ENCODE measurements at regions not wholly inside any gene's neighbourhood (a gene's known extent, or its start where the extent isn't known, plus 50 kb on each side); places are given as distances from the start of the nearest gene placed in this dataset.
"Not testable (repeated sequence)": the region's sequence is repeated elsewhere in the genome, so short reads cannot be mapped to it uniquely, and the experiment has no call there.

DNA sequence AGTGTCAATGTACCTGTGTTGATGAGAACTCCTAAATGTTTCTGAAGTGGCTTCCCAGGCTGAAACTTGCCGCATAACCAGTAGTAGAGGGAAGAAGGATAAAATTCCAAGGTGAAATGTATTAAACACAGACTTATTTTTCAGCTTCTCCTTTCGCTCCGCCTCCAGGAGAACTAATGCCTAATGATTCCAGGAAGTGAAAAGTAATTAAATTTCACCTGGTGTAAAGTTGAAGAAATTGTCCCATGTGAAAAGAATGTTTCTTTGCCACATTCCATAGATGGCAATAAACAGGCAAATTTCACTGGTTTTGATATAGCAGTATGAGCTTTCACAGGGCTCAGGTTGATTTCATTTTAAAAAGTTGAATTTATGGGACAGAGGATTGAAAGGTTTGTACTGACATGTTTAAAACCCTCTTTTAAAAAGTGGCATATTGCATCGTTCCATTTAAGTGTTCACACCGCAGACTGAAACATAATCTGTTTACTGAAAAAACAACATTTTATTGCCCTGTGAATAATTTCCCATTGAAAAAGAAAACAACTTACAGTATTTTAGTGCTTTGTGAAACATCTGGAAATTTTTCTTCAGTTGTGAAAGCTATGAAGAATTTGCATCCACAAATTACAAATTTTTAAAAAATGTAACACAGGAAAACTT is 453.4 kb upstream of the NFE2L3 start:
- in situ Hi-C loops (cut with MboI; ENCODE audit: low pct_unique_long_range_greater_than_20kb in 2 of 9, low sequenced_read_pairs in 9 of 9, unreplicated experiment in 9 of 9), result no loop called here
- H3K4me3 ChIP-seq, result no peak overlapping the region
- ATAC-seq (replicated peaks in 6 of 8), result no peak
- 4 to 98% (median 92%) methylated on average over 2 to 5 of the region's 5 CpGs; no CpG with 5 or more reads in 1 of the 10 experiments for WGBS, 10 experiments
- H3K27ac ChIP-seq, result no peak overlapping the region
- H3K4me1 ChIP-seq (replicated peaks in 1 of 2), result peaks cover 0 to 7% of the 10 kb centered on the region in 2 donors

DNA sequence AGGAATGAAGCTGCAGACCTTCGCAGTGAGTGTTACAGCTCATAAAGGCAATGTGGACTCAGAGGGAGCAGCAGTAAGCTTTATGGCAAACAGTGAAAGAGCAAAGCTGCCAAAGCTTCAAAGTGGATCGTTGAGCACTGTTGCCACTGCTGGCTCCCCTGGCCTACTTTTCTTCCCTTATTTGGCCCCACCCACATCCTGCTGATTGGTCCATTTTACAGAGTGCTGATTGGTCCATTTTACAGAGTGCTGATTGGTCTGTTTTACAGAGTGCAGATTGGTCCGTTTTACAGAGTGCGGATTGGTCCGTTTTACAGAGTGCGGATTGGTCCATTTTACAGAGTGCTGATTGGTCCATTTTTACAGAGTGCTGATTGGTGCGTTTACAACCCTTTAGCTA is 451.9 kb upstream of the NFE2L3 start:
- ATAC-seq (replicated peaks in 6 of 8); in situ Hi-C loops (cut with MboI; ENCODE audit: low pct_unique_long_range_greater_than_20kb in 2 of 9, low sequenced_read_pairs in 9 of 9, unreplicated experiment in 9 of 9): not testable (repeated sequence)
- 61 to 100% (median 89%) methylated on average over 1 to 7 of the region's 7 CpGs; no CpG with 5 or more reads in 1 of the 10 experiments for WGBS, 10 experiments

DNA sequence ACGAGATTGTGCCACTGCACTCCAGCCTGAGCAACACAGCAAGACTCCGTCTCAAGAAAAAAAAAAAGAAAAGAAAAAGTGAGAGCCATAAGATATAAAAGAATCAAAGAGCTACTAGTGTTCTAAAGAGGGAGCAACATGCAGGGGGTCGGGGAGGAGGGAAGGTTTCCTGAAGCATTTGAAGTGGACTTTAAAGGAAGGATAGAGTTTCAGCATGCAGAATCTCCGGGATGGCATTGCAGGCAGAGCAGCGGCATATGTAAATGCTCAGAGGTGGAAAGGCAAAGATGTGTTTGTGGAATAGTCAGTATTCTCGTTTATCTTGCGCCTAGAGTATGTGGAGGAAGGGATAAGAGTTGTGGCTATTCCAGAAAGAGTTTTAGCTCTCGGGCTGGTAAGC is 447.6 kb upstream of the NFE2L3 start:
- peaks cover 15 to 17% of the 10 kb centered on the region in 2 donors for H3K4me1 ChIP-seq (replicated peaks in 1 of 2)
- WGBS, 10 experiments, result 13 to 96% (median 65%) methylated on average over 2 to 7 of the region's 8 CpGs
- in situ Hi-C loops (cut with MboI; ENCODE audit: low pct_unique_long_range_greater_than_20kb in 2 of 9, low sequenced_read_pairs in 9 of 9, unreplicated experiment in 9 of 9), result no loop called here
- H3K4me3 ChIP-seq, result no peak overlapping the region
- H3K27ac ChIP-seq, result no peak overlapping the region
- ATAC-seq (replicated peaks in 6 of 8), result no peak

More for the DNA sequence above, 451.9 kb upstream of the NFE2L3 start:
- not testable (repeated sequence) for H3K4me1 ChIP-seq (replicated peaks in 1 of 2); H3K4me3 ChIP-seq; H3K27ac ChIP-seq

DNA sequence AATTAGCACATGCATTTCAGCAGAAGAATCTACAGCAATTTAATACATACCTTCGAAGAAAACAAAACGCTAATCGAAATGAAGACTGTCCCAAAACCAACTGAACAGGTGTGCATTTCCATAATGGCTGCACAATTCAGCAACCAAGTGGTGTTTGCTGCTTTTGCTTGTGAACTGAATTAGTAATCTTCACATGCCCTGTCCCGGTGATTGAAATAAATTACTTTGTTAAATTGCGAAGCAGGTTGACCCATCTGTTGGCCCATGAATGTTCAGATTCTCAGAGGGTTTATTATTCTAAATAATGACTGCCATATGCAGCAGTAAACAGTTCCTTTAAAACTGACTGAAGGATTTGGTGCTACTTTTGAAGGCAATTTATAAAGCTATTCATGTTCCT is 445.2 kb upstream of the NFE2L3 start:
- in situ Hi-C loops (cut with MboI; ENCODE audit: low pct_unique_long_range_greater_than_20kb in 2 of 9, low sequenced_read_pairs in 9 of 9, unreplicated experiment in 9 of 9), result no loop called here
- H3K27ac ChIP-seq, result no peak overlapping the region
- H3K4me1 ChIP-seq (replicated peaks in 1 of 2), result peaks cover 15 to 17% of the 10 kb centered on the region in 2 donors
- no peak for ATAC-seq (replicated peaks in 6 of 8)
- 38 to 100% (median 71%) methylated on average over 1 to 5 of the region's 5 CpGs; no CpG with 5 or more reads in 2 of the 10 experiments for WGBS, 10 experiments
- no peak overlapping the region for H3K4me3 ChIP-seq

DNA sequence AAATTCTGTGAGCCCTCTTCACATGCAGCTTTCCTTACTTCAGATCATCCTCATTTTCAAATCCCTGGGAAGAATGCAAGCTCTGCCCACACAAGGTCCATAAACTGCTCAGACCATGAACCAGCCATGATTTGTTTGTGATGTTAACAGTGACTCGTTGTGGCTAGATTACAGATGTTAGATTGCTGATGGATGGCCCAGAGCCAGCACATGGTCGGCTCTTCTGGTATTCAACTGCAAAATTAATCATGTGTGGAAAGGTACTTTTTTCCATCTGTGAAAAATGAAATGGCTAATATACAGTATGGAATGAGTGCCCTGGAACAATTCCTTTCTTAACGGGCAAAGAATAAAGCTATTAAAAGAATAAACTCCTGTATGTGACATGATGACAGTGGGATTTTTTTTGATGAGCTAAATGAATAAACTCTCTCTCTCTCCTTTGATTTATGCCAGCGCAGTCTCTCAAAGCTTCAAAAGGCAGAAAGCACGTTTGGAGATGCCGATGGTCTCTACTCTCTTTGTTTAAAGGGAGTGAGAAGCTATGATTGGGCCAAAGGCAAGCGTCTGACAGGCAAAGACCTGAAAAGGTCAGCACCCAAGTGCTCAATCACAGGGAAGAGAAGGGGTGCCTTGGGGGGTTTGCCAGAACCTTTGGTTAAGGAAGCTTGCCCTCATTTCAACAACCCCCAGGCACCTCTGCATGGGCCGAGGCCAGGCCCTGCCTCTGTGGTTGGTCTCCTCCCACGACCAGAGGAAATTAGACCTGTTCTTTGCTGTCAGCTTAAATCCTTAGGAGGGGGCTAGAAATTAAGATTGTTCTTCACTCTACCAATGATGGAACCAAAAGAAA is 444.0 kb upstream of the NFE2L3 start:
- 4 to 49% (median 17%) methylated on average over 3 to 9 of the region's 9 CpGs; no CpG with 5 or more reads in 1 of the 10 experiments for WGBS, 10 experiments
- no peak overlapping the region for H3K4me3 ChIP-seq
- peak in 7 of 8 experiments; percentile 35 to 97 (median 74) for ATAC-seq (replicated peaks in 6 of 8)
- H3K4me1 ChIP-seq (replicated peaks in 1 of 2), result peaks cover 15 to 17% of the 10 kb centered on the region in 2 donors
- in situ Hi-C loops (cut with MboI; ENCODE audit: low pct_unique_long_range_greater_than_20kb in 2 of 9, low sequenced_read_pairs in 9 of 9, unreplicated experiment in 9 of 9), result no loop called here
- no peak overlapping the region for H3K27ac ChIP-seq

GRCh38 chr7:25710959-25711358 is 441.0 kb upstream of the NFE2L3 start:
- ATAC-seq (replicated peaks in 6 of 8), result no peak

GRCh38 chr7:25711940-25712339 is 440.1 kb upstream of the NFE2L3 start:
- ATAC-seq (replicated peaks in 6 of 8), result no peak
- WGBS, 10 experiments, result 0 to 100% (median 76%) methylated on average over 1 of the region's 1 CpG; no CpG with 5 or more reads in 2 of the 10 experiments
- in situ Hi-C loops (cut with MboI; ENCODE audit: low pct_unique_long_range_greater_than_20kb in 2 of 9, low sequenced_read_pairs in 9 of 9, unreplicated experiment in 9 of 9), result no loop called here
- Histone ChIP-seq H3K4me1 (replicated peaks in 1 of 2) (peaks cover 14 to 18% of the 10 kb centered on the region in 2 donors), H3K4me3 (no peak overlapping the region), H3K27ac (no peak overlapping the region)

More at GRCh38 chr7:25710959-25711358, 441.0 kb upstream of the NFE2L3 start:
- WGBS, 10 experiments, result 45 to 100% (median 83%) methylated on average over 1 of the region's 1 CpG; no CpG with 5 or more reads in 2 of the 10 experiments
- no peak overlapping the region for H3K4me3 ChIP-seq
- peaks cover 17 to 22% of the 10 kb centered on the region in 2 donors for H3K4me1 ChIP-seq (replicated peaks in 1 of 2)
- in situ Hi-C loops (cut with MboI; ENCODE audit: low pct_unique_long_range_greater_than_20kb in 2 of 9, low sequenced_read_pairs in 9 of 9, unreplicated experiment in 9 of 9), result no loop called here
- H3K27ac ChIP-seq, result no peak overlapping the region

DNA sequence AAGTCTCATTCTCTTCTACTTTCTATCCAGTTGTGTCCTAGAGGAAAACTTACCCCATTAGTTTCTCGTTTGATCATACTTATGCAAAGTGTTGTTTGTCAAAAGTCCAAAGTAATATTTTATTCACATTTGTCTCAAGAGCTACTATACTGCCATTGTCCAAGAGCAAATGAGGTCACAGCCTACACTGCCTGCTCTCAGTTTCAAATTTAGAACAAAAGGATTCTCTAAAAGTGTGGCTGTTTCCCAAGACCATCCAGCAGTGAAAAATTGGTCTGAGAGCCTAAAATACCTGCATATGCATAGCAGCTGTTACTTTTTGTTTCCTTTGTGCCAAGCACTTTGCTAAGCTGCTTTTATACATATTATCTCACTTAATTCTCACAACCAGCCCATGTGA is 439.5 kb upstream of the NFE2L3 start:
- no peak overlapping the region for H3K27ac ChIP-seq
- H3K4me3 ChIP-seq, result no peak overlapping the region
- in situ Hi-C loops (cut with MboI; ENCODE audit: low pct_unique_long_range_greater_than_20kb in 2 of 9, low sequenced_read_pairs in 9 of 9, unreplicated experiment in 9 of 9), result no loop called here
- WGBS, 10 experiments, result 0 to 83% (median 33%) methylated on average over 1 of the region's 1 CpG; no CpG with 5 or more reads in 1 of the 10 experiments
- peak in 2 of 8 experiments; percentile 29 to 42 for ATAC-seq (replicated peaks in 6 of 8)
- peaks cover 10 to 17% of the 10 kb centered on the region in 2 donors for H3K4me1 ChIP-seq (replicated peaks in 1 of 2)

GRCh38 chr7:25714013-25714412 is 438.0 kb upstream of the NFE2L3 start:
- H3K4me1 ChIP-seq (replicated peaks in 1 of 2), result peaks cover 0 to 17% of the 10 kb centered on the region in 2 donors
- 70 to 93% (median 79%) methylated on average over 2 to 5 of the region's 5 CpGs; no CpG with 5 or more reads in 1 of the 10 experiments for WGBS, 10 experiments
- H3K27ac ChIP-seq, result no peak overlapping the region
- ATAC-seq (replicated peaks in 6 of 8), result no peak
- in situ Hi-C loops (cut with MboI; ENCODE audit: low pct_unique_long_range_greater_than_20kb in 2 of 9, low sequenced_read_pairs in 9 of 9, unreplicated experiment in 9 of 9), result no loop called here
- H3K4me3 ChIP-seq, result no peak overlapping the region

GRCh38 chr7:25716421-25716820 is 435.6 kb upstream of the NFE2L3 start:
- H3K27ac ChIP-seq, result no peak overlapping the region
- in situ Hi-C loops (cut with MboI; ENCODE audit: low pct_unique_long_range_greater_than_20kb in 2 of 9, low sequenced_read_pairs in 9 of 9, unreplicated experiment in 9 of 9), result no loop called here
- H3K4me1 ChIP-seq (replicated peaks in 1 of 2), result peaks cover 0 to 20% of the 10 kb centered on the region in 2 donors
- no peak for ATAC-seq (replicated peaks in 6 of 8)
- H3K4me3 ChIP-seq, result no peak overlapping the region
- 0 to 100% (median 90%) methylated on average over 1 to 6 of the region's 6 CpGs; no CpG with 5 or more reads in 3 of the 10 experiments for WGBS, 10 experiments

DNA sequence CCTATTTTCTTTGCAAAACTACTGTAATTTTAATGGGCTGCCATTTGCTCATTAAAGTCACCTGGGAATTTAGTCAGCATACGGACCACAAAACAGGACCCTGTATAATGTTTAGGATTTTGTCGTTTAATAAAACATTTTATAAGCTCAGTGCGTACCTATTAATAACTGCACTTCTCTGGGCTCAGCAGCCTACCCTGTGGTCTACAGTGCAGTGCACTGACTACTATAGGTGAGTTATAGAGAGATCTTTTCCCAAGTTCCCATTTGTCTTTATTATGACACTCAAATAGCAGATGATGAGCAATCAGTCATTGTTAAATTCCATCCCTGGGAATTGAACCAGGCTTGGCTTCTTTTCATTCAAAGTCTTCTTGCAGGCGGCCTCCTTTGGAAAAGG is 433.4 kb upstream of the NFE2L3 start:
- H3K4me3 ChIP-seq, result no peak overlapping the region
- peak in 4 of 8 experiments; percentile 35 to 55 (median 40) for ATAC-seq (replicated peaks in 6 of 8)

DNA sequence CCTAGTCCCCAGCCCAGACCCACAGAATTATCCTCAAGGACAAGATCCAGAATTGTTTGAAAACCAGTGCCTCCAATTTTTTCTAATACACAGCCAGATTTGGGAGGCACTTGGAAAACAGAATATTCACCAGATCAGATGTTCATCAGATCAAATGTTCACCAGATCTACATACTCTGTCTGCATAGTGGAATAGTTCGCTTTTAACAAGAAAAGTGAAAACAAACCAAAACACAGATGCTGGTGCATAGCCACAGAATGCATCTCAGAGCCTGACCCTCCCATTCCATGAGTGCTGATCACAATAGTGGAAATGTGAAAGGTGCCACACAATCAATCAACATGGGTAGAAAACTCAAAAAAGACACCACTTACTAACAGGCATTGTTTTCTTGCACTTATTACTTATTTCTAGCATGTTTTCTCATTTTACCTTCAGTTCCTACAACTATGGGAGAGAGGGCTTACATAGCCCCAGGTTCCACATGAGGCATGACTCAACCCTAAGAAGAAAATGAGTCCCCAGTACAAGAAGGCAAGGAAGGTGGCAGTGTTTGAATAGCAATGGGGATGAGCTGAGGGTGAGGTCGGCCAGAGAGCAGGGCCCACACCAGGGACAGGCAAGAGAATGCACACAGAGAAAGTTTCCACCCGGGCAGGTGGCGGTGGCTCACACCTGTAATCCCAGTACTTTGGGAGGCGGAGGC is 432.7 kb upstream of the NFE2L3 start:
- Histone ChIP-seq H3K4me1 (replicated peaks in 1 of 2) (peaks cover 0 to 29% of the 10 kb centered on the region in 2 donors), H3K27ac (no peak overlapping the region), H3K4me3 (no peak overlapping the region)
- 0 to 90% (median 52%) methylated on average over 1 to 3 of the region's 5 CpGs; no CpG with 5 or more reads in 3 of the 10 experiments for WGBS, 10 experiments
- in situ Hi-C loops (cut with MboI; ENCODE audit: low pct_unique_long_range_greater_than_20kb in 2 of 9, low sequenced_read_pairs in 9 of 9, unreplicated experiment in 9 of 9), result no loop called here
- ATAC-seq (replicated peaks in 6 of 8), result peak in 3 of 8 experiments; percentile 60 to 99 (median 97)

More for the DNA sequence above, 433.4 kb upstream of the NFE2L3 start:
- no peak overlapping the region for H3K27ac ChIP-seq
- WGBS, 10 experiments, result 46 to 100% (median 74%) methylated on average over 1 to 4 of the region's 4 CpGs; no CpG with 5 or more reads in 1 of the 10 experiments
- peaks cover 0 to 29% of the 10 kb centered on the region in 2 donors for H3K4me1 ChIP-seq (replicated peaks in 1 of 2)
- in situ Hi-C loops (cut with MboI; ENCODE audit: low pct_unique_long_range_greater_than_20kb in 2 of 9, low sequenced_read_pairs in 9 of 9, unreplicated experiment in 9 of 9), result no loop called here
